A172 (cell line): ENCODE measurements at regions not wholly inside any gene's neighbourhood (a gene's known extent, or its start where the extent isn't known, plus 50 kb on each side); places are given as distances from the start of the nearest gene placed in this dataset.

Source experiments
- DNase-seq: peaks from one replicate; pipeline ENCODE4 v3.0.0-alpha.2; 2015; ENCODE audit warnings: low spot score

GRCh38 chr1:90780981-90781380 lies 63.9 kb upstream of the BARHL2 start:
- DNase-seq, result no peak

GRCh38 chr1:90779573-90779972 lies 62.5 kb upstream of the BARHL2 start:
- DNase-seq, result no peak

- no peak for DNase-seq
Measured at GRCh38 chr1:90778486-90778885, 61.4 kb upstream of the BARHL2 start.

- DNase-seq, result no peak
Measured at GRCh38 chr1:90773812-90774211, 56.7 kb upstream of the BARHL2 start.

- peak; percentile 25 for DNase-seq
Measured at GRCh38 chr1:90768826-90769225, 51.7 kb upstream of the BARHL2 start.

- DNase-seq, result peak; percentile 43
Measured at GRCh38 chr1:90768098-90768497, 51.0 kb upstream of the BARHL2 start.
